ENCODE measurements at regions not wholly inside any gene's neighbourhood (a gene's known extent, or its start where the extent isn't known, plus 50 kb on each side); places are given as distances from the start of the nearest gene placed in this dataset.

- ChIA-PET CTCF (ENCODE audit: unreplicated experiment) (no interaction called here), POLR2A (interaction anchor here (0.6 to 1.3 kb wide), 2 partner anchors 13 to 632 kb away, joined by 3 read pairs; no protein-coding TSS in a partner anchor)
- H3K79me2 ChIP-seq (ENCODE audit: insufficient read depth, low read depth, low read length): no peaks in the 10 kb centered on the region
- intact Hi-C loops (cut with micrococcal nuclease; ENCODE audit: unreplicated experiment): no loop called here
- no peak overlapping the region for H3K27ac ChIP-seq (ENCODE audit: low read depth, low read length, poor library complexity, severe bottlenecking)
- H3K4me1 ChIP-seq (ENCODE audit: insufficient read depth, low read length, poor library complexity, severe bottlenecking): no peaks in the 10 kb centered on the region
- TF ChIP-seq EZH2phosphoT487 (IDR thresholded peaks at IDR 0.05; ENCODE audit: borderline replicate concordance, low read depth, low read length) (no peak), CTCF (conservative IDR thresholded peaks at IDR 0.05; ENCODE audit: low read length) (no peak)
- no TSS peak for BruUV-seq (replicated peaks)
- H3K9me2 ChIP-seq (ENCODE audit: insufficient read depth, low read length): no peaks in the 10 kb centered on the region
- no peak overlapping the region for H3K4me3 ChIP-seq (ENCODE audit: low read depth, low read length, poor library complexity, severe bottlenecking)
- no peaks in the 10 kb centered on the region for H4K20me1 ChIP-seq (ENCODE audit: insufficient read depth, low read length)
- no peaks in the 10 kb centered on the region for H3K9me3 ChIP-seq (ENCODE audit: low read length)
- H3K4me2 ChIP-seq (ENCODE audit: low read length): no peak overlapping the region
- no peak for DNase-seq (ENCODE audit: low spot score)
- no peak overlapping the region for H2AFZ ChIP-seq (ENCODE audit: low read length)
- H3K36me3 ChIP-seq (ENCODE audit: insufficient read depth, low read length): no peaks in the 10 kb centered on the region
These were observed 432.5 kb upstream of the MEF2C start for GRCh38 chr5:89315286-89316100.

GRCh38 chr5:89313804-89314588, 431.0 kb upstream of the MEF2C start:
- DNase-seq (ENCODE audit: low spot score): peak; percentile 3
- ChIA-PET CTCF (ENCODE audit: unreplicated experiment) (no interaction called here), POLR2A (interaction anchor here (0.7 to 1.3 kb wide), 3 partner anchors 11 to 122 kb away, joined by 3 to 4 read pairs (median 3); no protein-coding TSS in a partner anchor)
- H3K4me2 ChIP-seq (ENCODE audit: low read length): no peak overlapping the region
- H4K20me1 ChIP-seq (ENCODE audit: insufficient read depth, low read length): no peaks in the 10 kb centered on the region
- intact Hi-C loops (cut with micrococcal nuclease; ENCODE audit: unreplicated experiment): no loop called here
- no peak overlapping the region for H3K27ac ChIP-seq (ENCODE audit: low read depth, low read length, poor library complexity, severe bottlenecking)
- BruUV-seq (replicated peaks): no TSS peak
- no peaks in the 10 kb centered on the region for H3K4me1 ChIP-seq (ENCODE audit: insufficient read depth, low read length, poor library complexity, severe bottlenecking)
- TF ChIP-seq EZH2phosphoT487 (IDR thresholded peaks at IDR 0.05; ENCODE audit: borderline replicate concordance, low read depth, low read length) (no peak), CTCF (conservative IDR thresholded peaks at IDR 0.05; ENCODE audit: low read length) (no peak)
- no peak overlapping the region for H3K4me3 ChIP-seq (ENCODE audit: low read depth, low read length, poor library complexity, severe bottlenecking)
- H3K9me3 ChIP-seq (ENCODE audit: low read length): no peaks in the 10 kb centered on the region
- H2AFZ ChIP-seq (ENCODE audit: low read length): 0 out of 2 replicates have a peak overlapping the region, but pooled peaks have one; percentile 14
- no peaks in the 10 kb centered on the region for H3K36me3 ChIP-seq (ENCODE audit: insufficient read depth, low read length)
- no peaks in the 10 kb centered on the region for H3K9me2 ChIP-seq (ENCODE audit: insufficient read depth, low read length)
- H3K79me2 ChIP-seq (ENCODE audit: insufficient read depth, low read depth, low read length): no peaks in the 10 kb centered on the region

All from OCI-LY7 (cell line).